ENCODE measurements at regions not wholly inside any gene's neighbourhood (a gene's known extent, or its start where the extent isn't known, plus 50 kb on each side); places are given as distances from the start of the nearest gene placed in this dataset.

DNA sequence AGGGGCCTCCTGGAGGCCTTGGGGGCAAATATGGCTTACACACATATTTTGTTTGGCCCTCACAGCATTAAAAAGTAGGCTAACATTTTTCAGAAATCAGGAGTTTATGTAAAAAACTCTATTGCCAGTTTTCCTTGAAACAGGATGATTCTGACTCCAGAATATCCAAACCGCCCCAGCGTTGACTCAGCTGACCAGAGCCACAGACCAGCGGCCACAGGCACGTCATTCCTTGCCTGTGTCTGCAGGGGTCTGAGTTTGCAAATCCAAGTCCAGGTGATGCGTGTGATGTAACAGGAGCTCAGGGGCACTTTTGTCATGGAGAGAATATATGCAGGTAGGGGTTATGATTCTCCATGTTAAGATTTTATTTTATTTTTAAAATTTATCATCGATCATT is 79.4 kb upstream of the ALKAL2 start:
- Histone ChIP-seq H3K9me3 (replicated peaks) (peaks cover 19% of the 10 kb centered on the region), H3K4me1 (no peaks in the 10 kb centered on the region), H3K4me3 (no peak overlapping the region), H3K27ac (replicated peaks) (no peak overlapping the region), H3K36me3 (no peaks in the 10 kb centered on the region), H3K27me3 (ENCODE audit: low read depth) (peaks cover 29% of the 10 kb centered on the region)
- DNase-seq: no peak
- intact Hi-C loops (cut with micrococcal nuclease): no loop called here
- TF ChIP-seq, protein P1, sequence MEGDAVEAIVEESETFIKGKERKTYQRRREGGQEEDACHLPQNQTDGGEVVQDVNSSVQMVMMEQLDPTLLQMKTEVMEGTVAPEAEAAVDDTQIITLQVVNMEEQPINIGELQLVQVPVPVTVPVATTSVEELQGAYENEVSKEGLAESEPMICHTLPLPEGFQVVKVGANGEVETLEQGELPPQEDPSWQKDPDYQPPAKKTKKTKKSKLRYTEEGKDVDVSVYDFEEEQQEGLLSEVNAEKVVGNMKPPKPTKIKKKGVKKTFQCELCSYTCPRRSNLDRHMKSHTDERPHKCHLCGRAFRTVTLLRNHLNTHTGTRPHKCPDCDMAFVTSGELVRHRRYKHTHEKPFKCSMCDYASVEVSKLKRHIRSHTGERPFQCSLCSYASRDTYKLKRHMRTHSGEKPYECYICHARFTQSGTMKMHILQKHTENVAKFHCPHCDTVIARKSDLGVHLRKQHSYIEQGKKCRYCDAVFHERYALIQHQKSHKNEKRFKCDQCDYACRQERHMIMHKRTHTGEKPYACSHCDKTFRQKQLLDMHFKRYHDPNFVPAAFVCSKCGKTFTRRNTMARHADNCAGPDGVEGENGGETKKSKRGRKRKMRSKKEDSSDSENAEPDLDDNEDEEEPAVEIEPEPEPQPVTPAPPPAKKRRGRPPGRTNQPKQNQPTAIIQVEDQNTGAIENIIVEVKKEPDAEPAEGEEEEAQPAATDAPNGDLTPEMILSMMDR (IDR thresholded peaks at IDR 0.05; ENCODE audit: borderline replicate concordance): no peak

DNA sequence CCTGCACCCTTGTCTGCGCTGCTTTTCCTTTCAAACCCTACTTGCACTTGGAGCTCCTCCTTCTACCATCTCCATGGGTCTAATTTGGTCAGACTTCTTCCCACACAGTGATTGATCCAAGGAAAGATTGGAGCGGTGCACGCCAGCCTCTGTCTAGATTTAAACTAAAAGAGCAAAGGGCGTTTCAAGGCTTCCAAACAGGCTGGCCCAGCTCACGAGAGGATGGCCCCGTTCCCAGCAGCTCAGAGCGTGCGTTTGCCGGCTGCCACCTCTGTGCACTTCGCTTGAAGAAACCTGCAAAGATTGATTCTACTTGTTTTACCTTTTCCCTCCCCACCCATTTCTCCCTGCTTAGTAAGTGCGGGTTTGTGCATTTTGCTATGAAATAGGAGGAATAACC is 78.8 kb upstream of the ALKAL2 start:
- peaks cover 17% of the 10 kb centered on the region for H3K9me3 ChIP-seq (replicated peaks)
- H3K4me3 ChIP-seq: no peak overlapping the region
- H3K27ac ChIP-seq (replicated peaks): no peak overlapping the region
- DNase-seq: no peak
- H3K36me3 ChIP-seq: no peaks in the 10 kb centered on the region
- TF ChIP-seq, protein P1 (IDR thresholded peaks at IDR 0.05; ENCODE audit: borderline replicate concordance): no peak
- peaks cover 29% of the 10 kb centered on the region for H3K27me3 ChIP-seq (ENCODE audit: low read depth)
- intact Hi-C loops (cut with micrococcal nuclease): no loop called here
- H3K4me1 ChIP-seq: no peaks in the 10 kb centered on the region

DNA sequence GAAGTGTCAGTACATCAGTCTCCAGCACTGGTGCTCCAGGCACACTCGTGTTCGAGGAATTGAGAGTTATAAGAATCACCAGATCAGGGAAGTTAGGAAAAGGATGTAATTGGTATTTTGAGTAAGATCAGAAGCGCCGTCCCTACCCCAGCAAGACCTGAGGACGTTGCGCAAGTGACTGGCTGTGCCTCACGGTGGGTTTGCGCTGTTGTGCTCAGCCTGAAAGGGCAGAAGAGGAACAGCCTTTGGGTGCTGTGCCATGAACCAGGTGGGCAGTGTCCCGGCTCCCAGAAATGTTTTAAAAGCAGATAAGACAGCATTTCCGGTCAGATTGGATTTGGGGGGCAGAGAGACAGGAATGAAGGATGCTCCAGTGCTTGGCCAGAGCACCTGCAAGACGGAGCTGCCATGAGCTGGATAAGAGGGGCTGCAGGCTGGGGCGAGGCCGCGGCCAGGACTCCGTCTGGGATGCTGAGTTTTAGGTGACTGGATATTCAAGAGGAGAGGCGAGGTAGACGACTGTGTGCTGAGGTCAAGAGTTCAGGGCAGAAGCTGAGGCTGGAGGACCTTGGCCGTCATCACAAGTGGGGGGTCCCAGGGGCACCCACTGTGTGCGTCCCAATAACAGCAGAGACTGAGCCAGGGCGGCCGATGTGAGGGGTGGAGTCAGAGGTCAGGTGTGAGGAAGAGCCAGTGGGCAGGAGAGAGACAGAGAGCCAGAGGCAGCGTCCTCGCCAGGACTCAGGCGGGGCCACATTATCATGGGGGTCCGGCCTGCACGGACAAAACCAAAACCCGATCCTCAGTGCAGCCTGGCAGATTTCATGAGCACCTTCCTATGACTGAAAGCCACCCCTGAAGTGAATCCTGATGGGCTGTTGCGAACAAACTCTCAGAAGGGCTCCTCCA is 77.7 kb upstream of the ALKAL2 start:
- intact Hi-C loops (cut with micrococcal nuclease): no loop called here
- peaks cover 40% of the 10 kb centered on the region for H3K27me3 ChIP-seq (ENCODE audit: low read depth)
- DNase-seq: no peak
- H3K4me1 ChIP-seq: no peaks in the 10 kb centered on the region
- no peak overlapping the region for H3K27ac ChIP-seq (replicated peaks)
- TF ChIP-seq, protein P1 (IDR thresholded peaks at IDR 0.05; ENCODE audit: borderline replicate concordance): no peak
- peaks cover 9% of the 10 kb centered on the region for H3K9me3 ChIP-seq (replicated peaks)
- H3K4me3 ChIP-seq: no peak overlapping the region
- no peaks in the 10 kb centered on the region for H3K36me3 ChIP-seq

DNA sequence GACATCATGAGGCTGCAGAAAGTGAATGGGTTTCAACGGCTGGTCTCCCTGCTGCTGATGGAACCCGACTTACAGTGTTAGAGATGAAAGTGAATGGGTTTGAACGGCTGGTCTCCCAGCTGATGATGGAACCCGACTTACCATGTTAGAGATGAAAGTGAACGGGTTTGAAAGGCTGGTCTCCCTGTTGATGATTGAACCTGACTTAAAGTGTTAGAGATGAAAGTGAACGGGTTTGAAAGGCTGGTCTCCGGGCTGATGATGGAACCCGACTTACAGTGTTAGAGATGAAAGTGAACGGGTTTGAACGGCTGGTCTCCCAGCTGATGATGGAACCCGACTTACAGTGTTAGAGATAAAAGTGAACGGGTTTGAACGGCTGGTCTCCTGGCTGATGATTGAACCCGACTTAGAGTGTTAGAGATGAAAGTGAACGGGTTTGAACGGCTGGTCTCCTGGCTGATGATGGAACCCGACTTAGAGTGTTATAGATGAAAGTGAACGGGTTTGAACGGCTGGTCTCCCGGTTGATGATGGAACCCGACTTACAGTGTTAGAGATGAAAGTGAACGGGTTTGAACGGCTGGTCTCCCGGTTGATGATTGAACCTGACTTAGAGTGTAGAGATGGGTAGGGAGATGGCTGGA is 76.1 kb upstream of the ALKAL2 start:
- Histone ChIP-seq H3K4me3 (no peak overlapping the region), H3K27me3 (ENCODE audit: low read depth) (peaks cover 54% of the 10 kb centered on the region), H3K9me3 (replicated peaks) (peaks cover 4% of the 10 kb centered on the region), H3K27ac (replicated peaks) (no peak overlapping the region), H3K4me1 (no peaks in the 10 kb centered on the region), H3K36me3 (no peaks in the 10 kb centered on the region)
- TF ChIP-seq, protein P1 (IDR thresholded peaks at IDR 0.05; ENCODE audit: borderline replicate concordance): no peak
- DNase-seq: no peak
- intact Hi-C loops (cut with micrococcal nuclease): no loop called here

DNA sequence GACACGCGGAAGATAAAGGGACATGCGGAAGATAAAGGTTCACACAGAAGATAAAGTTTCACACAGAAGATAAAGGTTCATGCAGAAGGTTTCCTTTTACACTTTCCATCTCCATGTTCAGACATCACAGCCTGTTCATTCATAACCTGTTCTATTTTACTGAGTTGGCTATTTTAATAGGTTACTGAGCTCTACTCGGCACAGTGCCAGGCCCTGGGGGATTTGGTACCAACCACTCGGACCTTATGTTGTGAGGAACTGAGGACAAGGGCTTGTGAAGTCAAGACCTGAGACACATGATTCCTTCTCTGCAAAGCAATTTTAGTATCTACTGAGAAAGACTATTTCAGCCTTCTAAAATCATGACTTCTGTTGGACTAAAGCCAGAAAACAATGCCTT is 75.0 kb upstream of the ALKAL2 start:
- Histone ChIP-seq H3K36me3 (no peaks in the 10 kb centered on the region), H3K27ac (replicated peaks) (no peak overlapping the region), H3K4me3 (no peak overlapping the region), H3K27me3 (ENCODE audit: low read depth) (peaks cover 62% of the 10 kb centered on the region), H3K9me3 (replicated peaks) (no peaks in the 10 kb centered on the region), H3K4me1 (no peaks in the 10 kb centered on the region)
- no peak for DNase-seq
- TF ChIP-seq, protein P1 (IDR thresholded peaks at IDR 0.05; ENCODE audit: borderline replicate concordance): no peak
- intact Hi-C loops (cut with micrococcal nuclease): no loop called here

Measured in left ventricle myocardium inferior (tissue), 1 donor.